ENCODE measurements at regions not wholly inside any gene's neighbourhood (a gene's known extent, or its start where the extent isn't known, plus 50 kb on each side); places are given as distances from the start of the nearest gene placed in this dataset.

DNA sequence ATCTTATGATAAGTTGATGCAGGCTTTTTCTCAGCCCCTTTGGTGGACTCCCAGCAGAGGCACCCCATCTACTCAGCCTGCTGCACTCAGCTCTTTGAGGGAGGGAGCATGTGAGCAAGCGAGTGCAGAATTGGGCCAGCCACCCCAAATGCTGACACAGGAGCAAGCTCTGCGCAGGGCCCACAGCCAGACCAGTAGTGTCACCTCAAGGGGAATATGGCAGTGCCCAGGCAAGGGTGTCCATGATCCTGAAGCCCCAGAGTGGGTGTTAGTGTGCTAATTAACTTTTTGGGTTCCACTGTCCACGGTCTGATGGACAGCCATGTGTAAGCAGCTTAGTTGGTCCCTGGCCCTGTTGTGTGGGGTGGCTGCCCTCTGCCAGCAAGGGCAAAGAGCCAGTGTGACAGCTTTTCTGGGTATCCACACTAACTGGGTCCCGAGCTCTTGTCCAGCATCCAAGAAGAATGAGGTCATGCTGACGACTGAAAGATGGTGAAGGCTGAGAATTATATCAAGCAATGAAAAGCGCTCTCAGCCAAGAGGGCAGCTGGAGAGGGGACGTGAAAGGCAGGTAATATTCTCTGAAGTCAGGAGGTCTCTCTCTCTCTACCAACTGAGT, 898.3 kb upstream of the PCDH9 start:
- no peaks in the 10 kb centered on the region for H3K36me3 Mint-ChIP-seq (ENCODE audit: low read depth)
- ATAC-seq (no peak), DNase-seq (no peak)
- no peak overlapping the region for H3K27ac Mint-ChIP-seq
- H3K4me1 Mint-ChIP-seq (ENCODE audit: low read depth), result no peaks in the 10 kb centered on the region
- POLR2A ChIA-PET, result no interaction called here
- H3K27me3 Mint-ChIP-seq (ENCODE audit: low read depth), result no peaks in the 10 kb centered on the region
- peaks cover 9% of the 10 kb centered on the region for H3K9me3 Mint-ChIP-seq (ENCODE audit: insufficient read depth)
- H3K4me3 Mint-ChIP-seq, result no peak overlapping the region
- CTCF ChIA-PET, result no interaction called here

DNA sequence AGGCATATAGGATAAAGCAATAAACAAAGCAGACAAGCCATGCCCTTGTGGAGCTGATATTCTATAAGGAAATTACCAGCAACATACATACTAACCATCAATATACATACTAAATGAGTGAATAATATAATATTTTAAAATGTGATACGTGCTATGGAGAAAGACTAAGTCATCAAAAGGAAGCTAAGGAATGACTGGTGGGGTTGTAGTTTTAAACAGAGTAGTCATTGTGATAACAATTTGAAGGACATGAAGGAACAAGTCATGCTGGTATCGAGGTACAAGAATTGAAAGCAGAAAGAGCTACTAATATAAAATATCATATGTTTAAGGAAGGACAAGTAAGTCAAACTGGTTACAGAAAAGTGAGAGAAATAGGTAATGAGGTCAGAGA, 894.9 kb upstream of the PCDH9 start:
- DNase-seq, result no peak
- ChIA-PET POLR2A (no interaction called here), CTCF (no interaction called here)
- H3K4me1 Mint-ChIP-seq (ENCODE audit: low read depth), result no peaks in the 10 kb centered on the region
- H3K9me3 Mint-ChIP-seq (ENCODE audit: insufficient read depth), result peaks cover 3% of the 10 kb centered on the region
- no peaks in the 10 kb centered on the region for H3K36me3 Mint-ChIP-seq (ENCODE audit: low read depth)
- no peak for ATAC-seq
- no peak overlapping the region for H3K27ac Mint-ChIP-seq
- no peaks in the 10 kb centered on the region for H3K27me3 Mint-ChIP-seq (ENCODE audit: low read depth)
- H3K4me3 Mint-ChIP-seq, result no peak overlapping the region

DNA sequence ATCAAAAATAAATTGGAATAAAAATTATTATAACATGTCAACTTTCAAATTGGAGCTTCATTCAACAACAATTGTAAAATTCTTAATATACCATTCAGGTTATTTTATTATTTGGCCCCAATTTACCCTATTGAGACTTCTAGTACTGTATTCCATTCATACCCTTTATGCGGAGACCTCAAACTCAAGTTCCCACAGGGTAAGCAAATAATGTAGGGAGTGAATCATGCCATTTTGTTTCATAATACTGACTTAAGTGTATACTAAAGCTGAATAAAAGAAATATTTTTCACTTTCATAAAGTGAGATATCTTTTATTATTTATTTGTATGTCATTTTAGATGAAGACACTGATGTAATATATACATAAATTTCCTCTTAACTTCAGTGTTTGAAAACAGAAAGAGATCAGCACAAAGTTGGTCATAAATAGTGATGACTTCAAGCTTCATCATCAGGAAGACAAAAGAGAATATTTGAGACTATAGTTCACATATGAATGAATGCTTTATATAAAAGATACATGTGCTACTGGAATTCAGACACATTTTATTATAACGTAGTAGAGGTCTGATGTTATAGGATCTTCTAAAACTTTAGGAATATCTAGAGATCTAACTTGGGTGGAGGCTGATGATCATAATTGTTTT, 894.4 kb upstream of the PCDH9 start:
- Mint-ChIP-seq H3K4me1 (ENCODE audit: low read depth) (no peaks in the 10 kb centered on the region), H3K27me3 (ENCODE audit: low read depth) (no peaks in the 10 kb centered on the region), H3K4me3 (no peak overlapping the region), H3K27ac (no peak overlapping the region), H3K36me3 (ENCODE audit: low read depth) (no peaks in the 10 kb centered on the region), H3K9me3 (ENCODE audit: insufficient read depth) (peaks cover 3% of the 10 kb centered on the region)
- POLR2A ChIA-PET, result no interaction called here
- no peak for ATAC-seq
- DNase-seq, result no peak
- CTCF ChIA-PET, result no interaction called here

DNA sequence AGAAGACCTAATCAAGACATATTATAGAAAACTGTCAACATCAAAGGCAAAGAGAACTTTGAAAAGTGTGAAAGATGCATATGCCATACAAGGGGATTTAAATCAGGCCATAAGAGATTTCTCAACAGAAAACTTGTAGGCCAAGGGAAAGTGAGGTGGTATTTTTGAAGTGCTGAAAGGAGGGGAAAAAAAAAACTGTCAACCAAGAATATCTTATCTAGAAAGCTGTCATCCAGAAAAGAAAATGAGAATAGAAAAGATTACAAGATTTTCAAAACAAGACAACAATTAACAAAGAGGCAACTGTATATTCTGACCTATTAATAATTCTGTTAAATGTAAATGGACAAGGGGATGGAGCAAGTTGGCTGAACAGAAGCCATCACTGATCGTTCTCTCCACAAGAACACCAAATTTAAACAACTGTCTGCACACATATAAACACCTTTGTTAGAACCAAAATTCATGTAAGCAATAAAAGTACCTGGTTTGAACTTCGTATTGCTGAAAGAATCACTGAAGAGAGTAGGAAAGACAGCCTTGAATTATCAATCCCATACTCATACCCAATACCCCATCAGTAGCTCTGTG, 880.1 kb upstream of the PCDH9 start:
- Mint-ChIP-seq H3K4me1 (ENCODE audit: low read depth) (no peaks in the 10 kb centered on the region), H3K27ac (no peak overlapping the region), H3K4me3 (no peak overlapping the region), H3K9me3 (ENCODE audit: insufficient read depth) (peaks cover 18% of the 10 kb centered on the region), H3K27me3 (ENCODE audit: low read depth) (no peaks in the 10 kb centered on the region), H3K36me3 (ENCODE audit: low read depth) (no peaks in the 10 kb centered on the region)
- CTCF ChIA-PET, result no interaction called here
- ATAC-seq (no peak), DNase-seq (no peak)
- POLR2A ChIA-PET, result no interaction called here

DNA sequence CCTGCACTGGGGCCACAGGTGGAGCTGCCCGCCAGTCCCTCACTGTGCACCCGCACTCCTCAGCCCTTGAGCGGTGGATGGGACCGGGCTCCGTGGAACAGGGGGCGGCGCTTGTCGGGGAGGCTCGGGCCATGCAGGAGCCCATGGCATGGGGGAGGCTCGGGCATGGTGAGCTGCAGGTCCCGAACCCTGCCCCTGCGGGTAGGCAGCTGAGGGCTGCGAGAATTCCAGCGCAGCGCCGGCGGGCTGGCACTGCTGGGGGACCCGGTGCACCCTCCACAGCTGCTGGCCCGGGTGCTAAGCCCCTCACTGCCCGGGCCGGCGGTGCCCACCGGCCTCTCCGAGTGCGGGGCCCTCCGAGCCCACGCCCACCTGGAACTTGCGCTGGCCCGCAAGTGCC, 877.5 kb upstream of the PCDH9 start:
- ATAC-seq, result no peak
- H3K27ac Mint-ChIP-seq, result no peak overlapping the region
- peaks cover 22% of the 10 kb centered on the region for H3K9me3 Mint-ChIP-seq (ENCODE audit: insufficient read depth)

DNA sequence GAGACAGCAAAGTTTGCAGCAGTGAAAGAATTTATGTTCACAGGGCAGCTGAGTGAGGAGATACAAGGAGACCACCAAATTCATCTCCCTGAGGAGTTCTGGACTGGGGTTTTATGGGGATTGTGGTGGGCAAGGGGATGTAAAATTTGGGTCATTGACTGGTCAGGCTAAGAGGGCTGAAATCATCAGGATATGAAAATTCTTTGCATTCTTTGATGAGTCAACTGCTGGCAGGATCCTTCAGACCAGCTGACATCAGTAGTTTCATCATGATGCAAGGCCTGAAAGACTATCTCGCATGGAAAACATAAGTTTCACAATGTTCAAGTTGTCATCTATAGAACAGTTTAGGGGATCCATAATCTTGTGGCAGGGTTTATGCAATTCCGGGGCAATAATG, 869.5 kb upstream of the PCDH9 start:
- Mint-ChIP-seq H3K9me3 (ENCODE audit: insufficient read depth) (peaks cover 23% of the 10 kb centered on the region), H3K4me3 (no peak overlapping the region), H3K36me3 (ENCODE audit: low read depth) (no peaks in the 10 kb centered on the region), H3K27ac (no peak overlapping the region), H3K4me1 (ENCODE audit: low read depth) (no peaks in the 10 kb centered on the region), H3K27me3 (ENCODE audit: low read depth) (no peaks in the 10 kb centered on the region)
- ATAC-seq, result no peak
- ChIA-PET POLR2A (no interaction called here), CTCF (no interaction called here)
- DNase-seq, result no peak

More for the DNA sequence above, 877.5 kb upstream of the PCDH9 start:
- Mint-ChIP-seq H3K36me3 (ENCODE audit: low read depth) (no peaks in the 10 kb centered on the region), H3K27me3 (ENCODE audit: low read depth) (no peaks in the 10 kb centered on the region), H3K4me1 (ENCODE audit: low read depth) (no peaks in the 10 kb centered on the region), H3K4me3 (no peak overlapping the region)
- DNase-seq, result no peak
- POLR2A ChIA-PET, result no interaction called here
- CTCF ChIA-PET, result no interaction called here

DNA sequence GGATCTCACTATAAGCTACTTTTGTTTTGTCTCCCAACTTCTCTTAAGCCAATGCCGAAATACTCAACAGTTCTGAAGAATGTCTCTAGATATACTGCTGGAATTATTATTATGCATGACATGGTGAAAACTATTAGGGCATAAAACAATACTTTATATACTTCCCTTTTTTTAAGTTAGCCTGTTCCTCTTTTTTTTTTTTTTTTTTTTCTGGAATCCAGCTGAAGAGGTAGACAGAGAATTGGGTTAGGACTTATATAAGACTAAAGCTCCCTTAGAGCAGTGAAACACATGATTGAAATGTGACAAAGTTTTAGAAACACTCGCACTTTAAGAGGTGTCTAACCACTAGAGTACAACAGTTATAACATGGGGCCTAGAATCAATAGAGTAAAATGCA, 850.9 kb upstream of the PCDH9 start:
- Mint-ChIP-seq H3K27ac (no peak overlapping the region), H3K4me3 (no peak overlapping the region), H3K4me1 (ENCODE audit: low read depth) (no peaks in the 10 kb centered on the region), H3K9me3 (ENCODE audit: insufficient read depth) (peaks cover 4% of the 10 kb centered on the region), H3K27me3 (ENCODE audit: low read depth) (no peaks in the 10 kb centered on the region), H3K36me3 (ENCODE audit: low read depth) (no peaks in the 10 kb centered on the region)
- POLR2A ChIA-PET, result interaction anchor here (0.6 kb wide), 1 partner anchor 22 kb away, joined by 3 read pairs; no protein-coding TSS in a partner anchor
- CTCF ChIA-PET, result no interaction called here
- DNase-seq, result no peak
- no peak for ATAC-seq

DNA sequence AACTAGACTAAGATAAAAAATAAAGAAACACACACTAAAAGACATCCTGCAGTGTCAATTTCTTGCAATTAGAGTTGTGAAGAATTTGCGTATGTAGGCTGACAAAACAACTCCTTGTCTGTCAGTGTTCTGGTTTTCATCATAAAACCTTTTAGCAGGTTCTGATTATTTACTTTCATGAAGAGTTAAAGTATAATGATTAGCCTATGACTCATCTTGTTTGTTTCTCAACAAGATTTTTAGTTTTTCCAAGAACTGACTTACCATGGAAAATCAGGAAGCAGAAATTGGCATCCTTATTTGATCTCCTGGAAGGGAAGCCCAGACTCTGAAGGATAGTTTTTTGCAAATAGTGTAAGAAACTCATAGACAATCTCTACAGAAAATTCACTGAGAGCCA, 848.7 kb upstream of the PCDH9 start:
- H3K27me3 Mint-ChIP-seq (ENCODE audit: low read depth), result no peaks in the 10 kb centered on the region
- POLR2A ChIA-PET, result no interaction called here

DNA sequence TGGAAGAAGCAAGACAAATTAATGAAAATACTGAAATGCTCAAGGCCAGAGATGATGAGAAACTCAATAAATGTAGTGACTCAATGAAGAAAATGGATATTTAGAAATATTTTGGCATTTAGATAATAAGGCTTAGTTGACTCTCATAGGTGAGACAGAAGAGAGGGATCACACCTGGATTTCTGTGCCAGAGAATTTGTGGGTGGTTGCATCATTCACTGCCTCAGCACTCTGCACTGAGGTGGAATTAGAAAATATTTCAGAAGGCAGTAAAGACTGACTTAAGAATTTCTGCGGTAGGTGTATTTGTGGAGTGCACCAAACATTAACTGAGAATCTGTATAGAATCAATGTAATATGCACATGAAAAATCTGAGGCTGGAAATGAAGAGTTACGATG, 848.3 kb upstream of the PCDH9 start:
- Mint-ChIP-seq H3K9me3 (ENCODE audit: insufficient read depth) (peaks cover 4% of the 10 kb centered on the region), H3K27ac (no peak overlapping the region), H3K4me3 (no peak overlapping the region), H3K4me1 (ENCODE audit: low read depth) (no peaks in the 10 kb centered on the region), H3K27me3 (ENCODE audit: low read depth) (no peaks in the 10 kb centered on the region), H3K36me3 (ENCODE audit: low read depth) (no peaks in the 10 kb centered on the region)
- ATAC-seq (no peak), DNase-seq (no peak)
- CTCF ChIA-PET, result no interaction called here
- POLR2A ChIA-PET, result no interaction called here

More for the DNA sequence above, 848.7 kb upstream of the PCDH9 start:
- Mint-ChIP-seq H3K4me3 (no peak overlapping the region), H3K36me3 (ENCODE audit: low read depth) (no peaks in the 10 kb centered on the region), H3K9me3 (ENCODE audit: insufficient read depth) (peaks cover 4% of the 10 kb centered on the region), H3K4me1 (ENCODE audit: low read depth) (no peaks in the 10 kb centered on the region), H3K27ac (no peak overlapping the region)
- DNase-seq (no peak), ATAC-seq (no peak)
- CTCF ChIA-PET, result no interaction called here

DNA sequence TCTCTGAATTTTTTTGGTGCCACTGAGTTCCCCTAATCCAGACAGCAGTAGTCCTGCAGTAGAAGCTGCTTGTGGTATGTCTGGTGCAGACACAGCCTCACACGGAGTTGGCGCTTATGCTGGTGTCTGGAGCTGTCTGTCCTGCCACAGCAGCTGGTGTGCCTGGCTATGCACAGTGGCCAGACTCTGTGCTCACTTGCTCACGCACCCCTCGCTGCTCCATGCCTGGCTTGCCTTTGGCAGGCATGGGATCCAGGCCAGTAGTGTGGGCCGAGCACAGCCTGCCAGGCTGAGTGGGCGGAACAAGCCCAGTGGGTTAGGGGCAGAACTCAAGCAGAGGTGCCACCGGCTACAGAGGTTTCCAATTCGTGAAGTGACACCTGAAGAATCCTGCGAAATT, 845.9 kb upstream of the PCDH9 start:
- Mint-ChIP-seq H3K4me3 (no peak overlapping the region), H3K27me3 (ENCODE audit: low read depth) (no peaks in the 10 kb centered on the region), H3K9me3 (ENCODE audit: insufficient read depth) (peaks cover 4% of the 10 kb centered on the region), H3K4me1 (ENCODE audit: low read depth) (no peaks in the 10 kb centered on the region), H3K36me3 (ENCODE audit: low read depth) (no peaks in the 10 kb centered on the region), H3K27ac (no peak overlapping the region)
- ATAC-seq, result no peak
- POLR2A ChIA-PET, result no interaction called here
- CTCF ChIA-PET, result no interaction called here
- no peak for DNase-seq

DNA sequence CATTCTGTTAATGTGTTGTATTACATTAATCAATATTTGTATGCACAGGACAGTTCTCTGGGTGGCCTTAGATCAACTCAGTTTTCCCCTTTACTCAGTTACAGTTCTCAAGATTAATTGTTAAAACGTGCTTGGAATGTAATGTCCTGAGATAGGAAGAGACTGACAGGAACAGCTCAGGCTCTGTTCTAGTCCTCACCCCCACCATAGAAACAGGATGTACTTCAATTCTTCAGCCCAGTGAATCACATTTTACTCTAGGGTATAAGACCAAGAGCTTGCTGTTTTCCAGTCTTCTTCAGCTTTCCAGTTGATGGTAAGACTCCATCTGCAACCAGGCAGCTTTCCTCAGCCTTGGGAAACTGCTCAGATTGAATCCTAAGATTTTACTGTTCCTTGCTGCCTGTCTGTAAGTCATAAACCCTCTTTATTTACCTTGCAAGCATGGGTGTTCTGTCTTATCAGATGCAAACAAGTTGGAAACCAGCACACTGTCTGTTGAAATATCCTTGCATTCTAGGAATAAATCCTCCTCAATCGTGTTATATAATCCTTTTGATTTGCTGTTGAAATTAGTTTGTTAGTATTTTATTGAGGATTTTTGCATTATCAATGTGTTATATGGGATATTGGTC, 836.9 kb upstream of the PCDH9 start:
- CTCF ChIA-PET, result no interaction called here
- Mint-ChIP-seq H3K4me3 (no peak overlapping the region), H3K4me1 (ENCODE audit: low read depth) (no peaks in the 10 kb centered on the region), H3K27me3 (ENCODE audit: low read depth) (no peaks in the 10 kb centered on the region), H3K36me3 (ENCODE audit: low read depth) (no peaks in the 10 kb centered on the region), H3K9me3 (ENCODE audit: insufficient read depth) (peaks cover 18% of the 10 kb centered on the region), H3K27ac (no peak overlapping the region)
- no peak for ATAC-seq
- no peak for DNase-seq
- POLR2A ChIA-PET, result no interaction called here

DNA sequence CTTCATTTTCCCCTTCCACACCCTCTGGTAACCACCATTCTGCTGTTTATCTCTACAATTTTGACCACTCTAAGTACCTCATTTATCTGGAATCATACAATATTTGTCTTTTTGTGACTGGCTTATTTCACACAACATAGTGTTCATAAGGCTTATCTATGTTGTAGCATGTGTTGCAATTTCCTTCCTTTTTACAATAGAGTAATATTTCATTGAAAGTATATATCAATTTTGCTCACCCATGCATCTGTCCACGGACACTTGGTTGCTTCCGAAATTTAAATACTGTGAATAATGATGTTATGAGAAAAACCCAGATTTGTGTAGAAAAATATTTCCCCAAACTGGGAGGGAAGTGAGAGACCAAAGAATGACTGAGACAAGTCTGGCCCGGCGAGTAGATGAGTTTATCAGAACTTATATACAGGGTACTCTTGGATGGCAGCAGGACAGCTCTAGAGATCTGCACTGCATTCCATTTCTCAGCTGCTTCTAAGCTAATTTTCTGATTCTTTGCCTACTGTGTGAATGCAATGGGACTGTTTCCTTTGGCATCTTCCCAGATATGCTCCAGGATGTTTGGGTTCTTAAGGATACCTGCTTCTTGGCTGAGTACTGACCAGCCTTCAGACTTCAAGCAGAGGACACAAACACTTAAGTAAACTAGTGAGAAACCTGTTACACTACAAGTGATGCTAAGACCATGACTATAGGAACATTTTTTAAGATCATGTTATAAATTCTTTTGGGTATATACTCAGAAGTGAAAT, 834.0 kb upstream of the PCDH9 start:
- H3K27me3 Mint-ChIP-seq (ENCODE audit: low read depth), result no peaks in the 10 kb centered on the region
- H3K9me3 Mint-ChIP-seq (ENCODE audit: insufficient read depth), result peaks cover 7% of the 10 kb centered on the region
- H3K36me3 Mint-ChIP-seq (ENCODE audit: low read depth), result no peaks in the 10 kb centered on the region
- H3K4me1 Mint-ChIP-seq (ENCODE audit: low read depth), result no peaks in the 10 kb centered on the region
- ChIA-PET CTCF (no interaction called here), POLR2A (no interaction called here)
- no peak overlapping the region for H3K4me3 Mint-ChIP-seq
- no peak overlapping the region for H3K27ac Mint-ChIP-seq
- ATAC-seq (no peak), DNase-seq (no peak)
